Common myeloid progenitor, CD34-positive (primary cell): ENCODE measurements at regions not wholly inside any gene's neighbourhood (a gene's known extent, or its start where the extent isn't known, plus 50 kb on each side); places are given as distances from the start of the nearest gene placed in this dataset.
A peak's percentile ranks its signal among the peaks of the same experiment; 100 is the strongest.

Experiments used
- CTCF ChIA-PET: fragments of 350-600 bp; sonication (Branson Sonifier 250); formaldehyde crosslinking; loops from one replicate; lab custom pipeline; 2021; ENCODE audit warnings: antibody characterized with exemption; lab: Charles Lee
- POLR2A ChIA-PET: fragments of 350-600 bp; sonication (Branson Sonifier 250); formaldehyde crosslinking; loops from one replicate; lab custom pipeline; 2021; ENCODE audit warnings: antibody characterized with exemption; lab: Charles Lee
- DNase-seq, 3 donors: peaks; one replicate each; pipeline versions ENCODE4 v3.0.0 to v3.0.0-alpha.2; 2013
- H3K27ac ChIP-seq, 2 experiments: 1 replicate in 1 of 2; 2 replicates in 1 of 2; pipeline ENCODE4 v1.7.0; 2013; ENCODE audit warnings: inconsistent platforms in 2 of 2, low read length in 2 of 2, mild to moderate bottlenecking in 2 of 2, low read depth in 1 of 2, moderate library complexity in 1 of 2; ENCODE audit not compliant: severe bottlenecking in 2 of 2, insufficient read depth in 1 of 2, poor library complexity in 1 of 2
- H3K27me3 ChIP-seq, 5 experiments: replicated peaks in 2 of 5; 1 replicate in 3 of 5; 2 replicates in 2 of 5; pipeline versions ENCODE4 v1.6.1 to v1.7.0; 2013; ENCODE audit warnings: low read length in 4 of 5, mild to moderate bottlenecking in 2 of 5, moderate library complexity in 2 of 5, inconsistent platforms in 1 of 5; ENCODE audit not compliant: insufficient read depth in 5 of 5, control insufficient read depth in 4 of 5
- H3K36me3 ChIP-seq, 4 experiments: 1 replicate in 2 of 4; 2 replicates in 2 of 4; pipeline versions ENCODE4 v1.6.1 to v1.7.0; 2013; ENCODE audit warnings: low read length in 3 of 4, control low read depth in 1 of 4, mild to moderate bottlenecking in 1 of 4; ENCODE audit not compliant: control insufficient read depth in 4 of 4, insufficient read depth in 4 of 4
- H3K4me1 ChIP-seq, 4 experiments: 1 replicate in 3 of 4; 2 replicates in 1 of 4; pipeline versions ENCODE4 v1.6.1 to v1.7.1; 2013; ENCODE audit warnings: low read length in 3 of 4, mild to moderate bottlenecking in 3 of 4, control low read depth in 1 of 4, inconsistent platforms in 1 of 4, moderate library complexity in 1 of 4; ENCODE audit not compliant: control insufficient read depth in 4 of 4, insufficient read depth in 4 of 4; ENCODE audit errors: control extremely low read depth in 1 of 4
- H3K4me3 ChIP-seq, 7 experiments: 1 replicate in 4 of 7; 2 replicates in 3 of 7; pipeline versions ENCODE4 v1.5.1 to v1.7.0; 2013; ENCODE audit warnings: mild to moderate bottlenecking in 7 of 7, low read length in 6 of 7, moderate library complexity in 6 of 7, inconsistent platforms in 2 of 7, low read depth in 2 of 7, control low read depth in 1 of 7; ENCODE audit not compliant: insufficient read depth in 4 of 7, control insufficient read depth in 1 of 7; ENCODE audit errors: extremely low read depth in 1 of 7
- H3K9me3 ChIP-seq, 5 experiments: 1 replicate in 4 of 5; 2 replicates in 1 of 5; pipeline versions ENCODE4 v1.6.1 to v1.7.1; 2013; ENCODE audit warnings: low read length in 4 of 5, mild to moderate bottlenecking in 2 of 5, inconsistent platforms in 1 of 5, low read depth in 1 of 5, moderate library complexity in 1 of 5; ENCODE audit not compliant: control insufficient read depth in 4 of 5, insufficient read depth in 2 of 5; ENCODE audit errors: control extremely low read depth in 1 of 5
- WGBS: methylation state at CpG from one replicate; pipeline ENCODE4 v1.1.5; 2013; ENCODE audit not compliant: insufficient coverage; 5-methylcytosine and 5-hydroxymethylcytosine counted together

DNA sequence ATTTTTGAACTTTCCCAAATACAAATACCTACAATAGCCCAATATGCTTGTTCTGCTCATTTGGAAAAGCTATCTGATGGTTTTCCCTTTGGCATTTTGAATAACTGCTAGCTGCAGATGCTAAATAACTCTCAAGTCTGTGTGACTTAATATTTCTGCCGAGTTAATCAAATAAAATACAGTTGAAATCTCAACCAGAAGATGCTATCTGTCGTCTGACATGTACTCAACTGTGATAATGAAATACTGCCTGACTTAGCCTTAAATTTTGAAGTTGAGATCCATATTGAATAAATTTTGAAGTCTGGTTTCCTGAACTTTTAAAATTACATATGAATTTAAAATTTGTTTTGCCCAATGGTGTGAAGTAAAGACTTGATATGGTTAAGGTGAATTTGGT is 204.4 kb upstream of the MEX3C start:
- H3K36me3 ChIP-seq, result no peaks in the 10 kb centered on the region
- H3K4me1 ChIP-seq, result no peaks in the 10 kb centered on the region
- CTCF ChIA-PET, result no interaction called here
- DNase-seq, result no peak
- no peak overlapping the region for H3K27ac ChIP-seq
- H3K27me3 ChIP-seq, result peaks cover 0 to 2% (median 0%) of the 10 kb centered on the region in 5 experiments
- WGBS, result 93% methylated on average over 2 of the region's 2 CpGs
- H3K4me3 ChIP-seq, result no peak overlapping the region
- no peaks in the 10 kb centered on the region for H3K9me3 ChIP-seq
- POLR2A ChIA-PET, result no interaction called here

- Histone ChIP-seq H3K27ac (no peak overlapping the region), H3K36me3 (no peaks in the 10 kb centered on the region), H3K27me3 (peaks cover 0 to 2% (median 0%) of the 10 kb centered on the region in 5 experiments), H3K9me3 (no peaks in the 10 kb centered on the region), H3K4me1 (no peaks in the 10 kb centered on the region), H3K4me3 (no peak overlapping the region)
- DNase-seq, result no peak
- ChIA-PET POLR2A (no interaction called here), CTCF (no interaction called here)
- WGBS, result 67% methylated on average over 1 of the region's 2 CpGs
Observed at GRCh38 chr18:51404620-51405019, 207.1 kb upstream of the MEX3C start.

DNA sequence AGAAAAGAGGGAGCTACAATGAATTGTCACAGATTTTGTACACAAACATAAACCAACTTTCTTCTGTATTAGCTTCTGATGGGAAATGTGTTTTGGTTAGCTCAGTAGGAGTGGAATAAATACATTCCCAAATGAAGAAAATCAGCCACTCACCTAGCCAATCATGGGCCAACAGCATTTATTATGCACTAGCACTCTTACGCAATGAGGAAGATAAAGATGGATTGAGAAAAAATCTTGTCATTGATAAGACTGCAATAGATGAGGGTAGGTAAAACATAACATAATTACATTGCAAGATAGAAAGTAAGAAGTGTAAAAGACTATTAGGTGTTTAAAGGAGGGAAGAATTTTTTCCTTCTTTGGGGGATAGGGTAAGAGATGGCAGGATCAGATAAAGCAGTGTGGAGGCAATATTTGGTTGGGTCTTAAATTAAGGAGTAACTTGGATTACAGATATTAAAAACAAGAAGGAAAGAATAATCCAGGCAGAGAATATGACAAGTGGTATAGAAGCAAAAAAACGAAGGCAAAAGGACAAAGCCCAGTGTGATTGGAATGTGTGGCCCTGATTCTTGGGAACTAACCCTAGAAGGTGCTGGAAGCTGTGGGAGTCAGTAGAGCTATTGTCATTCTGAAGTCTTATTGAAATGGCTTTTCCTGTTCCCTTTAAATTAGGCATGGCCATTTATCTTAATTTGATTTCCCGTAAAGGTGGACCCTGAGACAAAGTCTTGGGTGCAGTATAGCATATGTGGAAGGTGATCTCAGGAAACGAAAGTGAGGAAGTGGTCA is 208.4 kb upstream of the MEX3C start:
- H3K4me3 ChIP-seq, result no peak overlapping the region
- peaks cover 0 to 1% (median 0%) of the 10 kb centered on the region in 5 experiments for H3K9me3 ChIP-seq
- POLR2A ChIA-PET, result no interaction called here
- no peak overlapping the region for H3K27ac ChIP-seq
- 40% methylated on average over 2 of the region's 4 CpGs for WGBS
- no peaks in the 10 kb centered on the region for H3K27me3 ChIP-seq
- no peaks in the 10 kb centered on the region for H3K36me3 ChIP-seq
- CTCF ChIA-PET, result no interaction called here
- DNase-seq, result no peak
- H3K4me1 ChIP-seq, result no peaks in the 10 kb centered on the region

GRCh38 chr18:51417643-51418483 is 220.4 kb upstream of the MEX3C start:
- H3K4me3 ChIP-seq, result no peak overlapping the region
- H3K9me3 ChIP-seq, result no peaks in the 10 kb centered on the region
- H3K4me1 ChIP-seq, result no peaks in the 10 kb centered on the region
- ChIA-PET CTCF (no interaction called here), POLR2A (interaction anchor here (0.6 kb wide), 1 partner anchor 1180 kb away, joined by 3 read pairs; no protein-coding TSS in a partner anchor)
- DNase-seq, result no peak
- 91% methylated on average over 6 of the region's 8 CpGs for WGBS
- no peak overlapping the region for H3K27ac ChIP-seq
- no peaks in the 10 kb centered on the region for H3K36me3 ChIP-seq
- no peaks in the 10 kb centered on the region for H3K27me3 ChIP-seq

- H3K4me1 ChIP-seq, result no peaks in the 10 kb centered on the region
- WGBS, result 79% methylated on average over 6 of the region's 6 CpGs
- CTCF ChIA-PET, result no interaction called here
Observed at GRCh38 chr18:51425475-51425874, 228.0 kb upstream of the MEX3C start.

DNA sequence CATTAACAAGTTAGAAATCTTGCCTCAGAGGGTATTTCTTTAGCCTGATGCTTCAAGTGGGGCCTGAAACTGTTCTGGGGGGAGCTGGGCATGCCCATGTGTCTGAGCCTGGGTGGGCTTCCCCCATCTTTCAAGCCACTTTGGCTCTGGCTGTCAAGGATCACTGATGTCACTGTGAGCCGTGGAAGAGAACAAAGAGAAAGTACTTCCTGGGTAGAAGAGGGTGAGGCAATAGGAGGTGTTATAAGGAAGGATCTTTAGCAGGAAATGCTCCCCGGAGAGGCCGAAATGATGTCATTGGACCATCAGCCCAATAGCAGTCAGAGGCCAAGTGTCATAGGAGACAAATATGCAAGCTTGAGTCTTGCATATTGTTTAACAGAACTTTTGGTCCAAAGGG is 228.4 kb upstream of the MEX3C start:
- no peaks in the 10 kb centered on the region for H3K9me3 ChIP-seq
- H3K27me3 ChIP-seq, result peaks cover 0 to 2% (median 0%) of the 10 kb centered on the region in 5 experiments
- 53% methylated on average over 3 of the region's 3 CpGs for WGBS
- no peaks in the 10 kb centered on the region for H3K36me3 ChIP-seq
- ChIA-PET POLR2A (no interaction called here), CTCF (no interaction called here)
- no peaks in the 10 kb centered on the region for H3K4me1 ChIP-seq
- no peak overlapping the region for H3K27ac ChIP-seq
- DNase-seq, result no peak
- no peak overlapping the region for H3K4me3 ChIP-seq

More at GRCh38 chr18:51425475-51425874, 228.0 kb upstream of the MEX3C start:
- DNase-seq, result no peak
- peaks cover 0 to 2% (median 0%) of the 10 kb centered on the region in 5 experiments for H3K27me3 ChIP-seq
- no peaks in the 10 kb centered on the region for H3K36me3 ChIP-seq
- POLR2A ChIA-PET, result no interaction called here
- no peak overlapping the region for H3K4me3 ChIP-seq
- H3K27ac ChIP-seq, result no peak overlapping the region
- H3K9me3 ChIP-seq, result no peaks in the 10 kb centered on the region

- CTCF ChIA-PET, result no interaction called here
Observed at GRCh38 chr18:51426996-51427395, 229.5 kb upstream of the MEX3C start.

More at GRCh38 chr18:51426996-51427395, 229.5 kb upstream of the MEX3C start:
- Histone ChIP-seq H3K4me1 (no peaks in the 10 kb centered on the region), H3K9me3 (no peaks in the 10 kb centered on the region), H3K27ac (no peak overlapping the region), H3K27me3 (peaks cover 0 to 2% (median 0%) of the 10 kb centered on the region in 5 experiments), H3K4me3 (no peak overlapping the region), H3K36me3 (no peaks in the 10 kb centered on the region)
- POLR2A ChIA-PET, result no interaction called here
- 100% methylated on average over 1 of the region's 2 CpGs for WGBS
- DNase-seq, result peak in 2 of 3 donors; percentile 1 to 7
